Aorta (tissue), 5 donors: ENCODE measurements at regions not wholly inside any gene's neighbourhood (a gene's known extent, or its start where the extent isn't known, plus 50 kb on each side); places are given as distances from the start of the nearest gene placed in this dataset.
"Not testable (repeated sequence)": the region's sequence is repeated elsewhere in the genome, so short reads cannot be mapped to it uniquely, and the experiment has no call there.

Source experiments
- ATAC-seq: fragments of 200-7000 bp; cut with Tn5 transposase; one replicate; pipeline ENCODE4 v1.9.1; 2022; ENCODE audit warnings: moderate library complexity; ENCODE audit not compliant: low FRiP score
- DNase-seq, 2 donors: peaks; one replicate each; pipeline ENCODE4 v3.0.0-alpha.2; 2020
- H3K27ac ChIP-seq, 2 donors: one replicate each; pipeline ENCODE4 v1.5.1; 2013; ENCODE audit warnings: low read length in 2 of 2, mild to moderate bottlenecking in 2 of 2, moderate library complexity in 2 of 2, control low read depth in 1 of 2, inconsistent platforms in 1 of 2, low read depth in 1 of 2
- H3K27me3 ChIP-seq, 2 donors: one replicate each; pipeline ENCODE4 v1.6.1; 2013; ENCODE audit warnings: control low read depth in 1 of 2, low read length in 1 of 2, mild to moderate bottlenecking in 1 of 2, moderate library complexity in 1 of 2; ENCODE audit not compliant: insufficient read depth in 2 of 2, control insufficient read depth in 1 of 2
- H3K36me3 ChIP-seq, 2 donors: one replicate each; pipeline ENCODE4 v1.6.1; 2013; ENCODE audit warnings: control low read depth in 1 of 2, low read length in 1 of 2, mild to moderate bottlenecking in 1 of 2; ENCODE audit not compliant: insufficient read depth in 2 of 2, control insufficient read depth in 1 of 2
- H3K4me1 ChIP-seq, 2 donors: one replicate each; pipeline ENCODE4 v1.6.1; 2013; ENCODE audit warnings: low read length in 2 of 2, control low read depth in 1 of 2, mild to moderate bottlenecking in 1 of 2, moderate library complexity in 1 of 2; ENCODE audit not compliant: insufficient read depth in 2 of 2, control insufficient read depth in 1 of 2
- H3K4me3 ChIP-seq, 2 donors: one replicate each; pipeline ENCODE4 v1.5.1; 2013; ENCODE audit warnings: low read length in 2 of 2, control low read depth in 1 of 2, mild to moderate bottlenecking in 1 of 2
- H3K9me3 ChIP-seq: one replicate; pipeline ENCODE4 v1.6.1; 2013; ENCODE audit warnings: mild to moderate bottlenecking, low read length; ENCODE audit not compliant: control insufficient read depth
- WGBS, 2 donors: extraction: QIAGEN DNeasy Blood & Tissue Kit; methylation state at CpG; one replicate each; pipeline ENCODE4 v1.1.7; 2013; 5-methylcytosine and 5-hydroxymethylcytosine counted together
- intact Hi-C, 2 donors: fragments of 100-400 bp; cut with DNase I; formaldehyde crosslinking; loops; one replicate each; pipeline versions ENCODE4 v1.14.2 to v1.15.0; 2022
- donor health status: healthy with polysubstance abuse.
- donor health status: Bipolar disorder and iron deficiency.
- donor health status: DM: no; HTN: no; CAD: no.
- donor health status: DM: no; HTN: no; CAD: no.
- donor health status: DM: yes; HTN: yes; CAD: no.

DNA sequence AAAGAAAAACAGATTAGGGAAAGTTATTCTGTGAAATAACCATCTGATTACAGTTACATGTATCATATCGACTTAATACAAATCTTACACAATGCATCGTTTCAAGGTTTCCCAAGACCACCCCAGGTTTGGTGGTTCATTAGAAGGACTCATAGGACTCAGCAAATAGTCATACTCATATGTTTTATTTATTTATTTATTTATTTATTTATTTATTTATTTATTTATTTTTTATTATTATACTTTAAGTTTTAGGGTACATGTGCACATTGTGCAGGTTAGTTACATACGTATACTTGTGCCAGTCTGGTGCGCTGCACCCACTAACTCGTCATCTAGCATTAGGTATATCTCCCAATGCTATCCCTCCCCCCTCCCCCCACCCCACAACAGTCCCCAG lies 1199.0 kb downstream of the FOXD4L5 start:
- H3K27ac ChIP-seq, intact Hi-C loops: not testable (repeated sequence)

DNA sequence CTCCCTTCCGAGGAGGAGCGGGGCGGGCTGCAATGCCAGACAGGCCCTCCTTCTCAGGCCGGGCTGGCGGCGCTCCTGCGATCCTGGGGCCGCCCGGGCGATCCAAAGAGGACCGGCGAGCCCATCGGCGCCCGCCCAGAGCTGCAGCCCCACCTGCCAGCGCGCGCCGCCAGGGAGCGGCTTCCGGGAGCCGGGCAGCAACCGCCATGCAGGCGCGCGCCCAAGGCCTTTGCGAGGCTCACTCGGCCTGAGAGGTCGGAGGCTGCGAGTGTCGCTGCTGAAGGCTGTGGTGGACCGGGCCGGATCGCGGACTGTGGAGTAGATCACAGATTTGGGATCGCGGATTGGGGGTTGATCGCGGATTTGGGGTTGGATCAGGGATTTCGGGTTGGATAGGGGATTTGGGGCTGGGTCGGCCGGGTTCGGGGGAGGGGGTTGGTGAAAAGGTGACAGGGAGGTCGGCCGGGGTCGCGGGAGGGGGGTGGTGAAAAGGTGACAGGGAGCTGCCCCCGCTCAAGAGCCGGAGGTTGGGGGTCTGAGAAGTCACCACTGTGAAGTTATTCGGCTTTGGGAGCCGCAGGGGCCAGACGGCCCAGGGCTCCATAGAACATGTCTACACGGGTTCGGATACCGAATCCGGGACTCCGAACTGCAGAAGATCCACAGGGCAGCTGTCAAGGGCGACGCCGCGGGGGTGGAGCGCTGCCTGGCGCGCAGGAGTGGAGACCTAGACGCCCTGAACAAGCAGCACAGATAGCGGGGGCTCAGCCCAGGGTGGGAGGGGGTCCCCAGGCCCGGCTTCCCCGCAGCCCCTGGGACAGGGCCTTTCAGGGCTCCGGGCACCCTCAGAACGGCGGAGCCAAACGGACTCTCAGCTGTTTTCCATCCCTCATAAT lies 1213.4 kb downstream of the FOXD4L5 start:
- intact Hi-C loops: not testable (repeated sequence)
- 59 to 68% methylated on average over 66 to 72 of the region's 72 CpGs for WGBS, 2 donors

More for the DNA sequence above, 1199.0 kb downstream of the FOXD4L5 start:
- not testable (repeated sequence) for H3K9me3 ChIP-seq, H3K4me3 ChIP-seq, H3K27me3 ChIP-seq, DNase-seq, H3K4me1 ChIP-seq, H3K36me3 ChIP-seq, ATAC-seq
- WGBS, 2 donors: 66 to 72% methylated on average over 5 of the region's 5 CpGs

DNA sequence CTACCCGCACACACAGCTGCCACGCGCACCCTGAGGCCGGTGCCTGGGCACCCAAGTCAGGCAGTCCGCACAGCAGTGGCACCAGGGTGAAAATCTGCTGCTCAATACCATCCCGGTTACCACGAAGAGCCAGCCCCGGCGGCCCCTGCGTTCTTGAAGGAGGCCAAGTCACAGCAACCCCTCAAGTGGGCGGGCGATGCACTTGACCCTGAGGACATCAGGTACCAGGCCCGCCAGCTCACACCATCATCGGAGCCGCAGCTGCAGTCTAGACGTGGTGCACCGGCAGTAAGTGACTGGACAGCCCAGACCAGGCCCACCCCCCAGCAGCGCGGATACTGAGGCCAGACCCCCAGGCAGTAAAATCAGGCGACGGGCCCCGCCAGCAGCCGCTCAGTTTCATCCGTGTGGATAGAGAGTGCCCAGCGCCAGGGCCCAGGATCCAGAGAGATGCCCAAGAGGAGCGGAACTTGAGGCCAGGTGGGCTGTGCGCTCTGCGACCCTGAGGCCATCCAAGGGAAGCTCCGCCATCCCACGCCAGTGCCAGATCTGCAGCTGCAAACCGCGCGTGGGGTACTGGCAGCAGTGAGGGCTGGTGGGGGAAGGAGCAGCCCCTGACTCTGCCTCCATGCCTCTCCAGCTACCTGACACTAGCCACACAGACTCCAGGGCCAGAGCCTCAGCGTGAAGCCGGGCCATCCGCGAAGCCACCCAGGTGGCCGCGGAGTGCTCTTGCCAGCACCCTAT lies 1214.2 kb downstream of the FOXD4L5 start:
- H3K27ac ChIP-seq, H3K36me3 ChIP-seq, intact Hi-C loops, ATAC-seq, H3K9me3 ChIP-seq, H3K4me3 ChIP-seq, H3K4me1 ChIP-seq, H3K27me3 ChIP-seq: not testable (repeated sequence)
- 68 to 73% methylated on average over 34 to 39 of the region's 39 CpGs for WGBS, 2 donors
- DNase-seq: peak; percentile 43 to 61

More for the DNA sequence above, 1213.4 kb downstream of the FOXD4L5 start:
- DNase-seq: peak in 1 of 2 donors; percentile 51
- H3K4me3 ChIP-seq, H3K9me3 ChIP-seq, ATAC-seq, H3K4me1 ChIP-seq, H3K27ac ChIP-seq, H3K36me3 ChIP-seq, H3K27me3 ChIP-seq: not testable (repeated sequence)

DNA sequence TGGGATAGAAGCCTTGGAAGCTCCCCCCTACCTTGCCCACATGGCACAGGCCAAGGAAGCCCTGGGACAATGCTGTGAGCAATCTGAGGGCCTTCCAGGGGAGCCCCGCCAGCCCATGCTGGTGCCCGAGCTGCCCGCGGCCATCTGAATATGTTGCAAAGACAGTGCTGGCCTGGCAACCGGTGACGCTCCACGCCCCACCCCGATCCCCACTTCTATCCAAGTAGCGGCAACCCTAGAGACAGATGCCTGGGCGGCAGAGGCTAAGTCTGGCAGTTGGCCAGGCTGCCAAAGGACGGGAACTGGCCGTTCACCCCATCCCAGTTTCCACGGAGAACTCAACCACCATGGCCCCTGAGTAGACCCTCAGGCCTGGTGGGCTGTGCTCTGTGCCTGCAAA lies 1214.9 kb downstream of the FOXD4L5 start:
- H3K27ac ChIP-seq, intact Hi-C loops, H3K4me1 ChIP-seq, H3K4me3 ChIP-seq, H3K36me3 ChIP-seq, H3K9me3 ChIP-seq, H3K27me3 ChIP-seq, ATAC-seq: not testable (repeated sequence)
- peak in 1 of 2 donors; percentile 70 for DNase-seq
- 84 to 88% methylated on average over 13 of the region's 13 CpGs for WGBS, 2 donors

DNA sequence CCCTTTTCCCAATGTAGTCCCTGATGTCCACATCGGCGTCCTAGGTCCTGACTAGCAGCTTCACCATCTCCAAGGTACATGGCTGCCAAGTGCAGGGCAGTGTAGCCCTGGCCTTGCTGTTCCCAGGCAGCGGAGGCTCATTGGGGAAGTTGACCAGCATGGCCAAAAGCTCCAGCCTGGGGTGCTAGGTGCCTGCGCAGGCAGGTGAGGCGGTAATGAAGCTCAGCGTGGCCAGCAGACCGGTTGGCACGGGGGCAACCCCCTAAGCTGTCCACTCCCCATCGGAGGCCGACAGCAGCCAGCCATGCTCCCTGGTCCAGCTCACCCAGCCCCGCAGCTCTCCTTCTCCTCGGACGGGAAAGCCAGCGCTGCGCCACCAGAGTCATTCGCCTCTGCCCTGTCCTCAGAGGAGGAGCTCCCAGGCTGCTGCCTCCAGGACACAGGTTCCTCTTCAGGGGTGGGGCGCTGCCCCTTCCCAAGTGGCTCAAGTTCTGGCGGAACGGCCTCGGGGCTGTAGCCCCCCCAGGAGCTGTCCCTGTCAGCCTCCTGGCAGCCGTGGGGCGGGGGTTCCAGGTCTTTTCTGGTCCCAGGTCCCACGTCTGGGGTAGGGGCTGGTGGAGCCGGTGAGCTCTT lies 1218.2 kb downstream of the FOXD4L5 start:
- intact Hi-C loops: no loop called here

DNA sequence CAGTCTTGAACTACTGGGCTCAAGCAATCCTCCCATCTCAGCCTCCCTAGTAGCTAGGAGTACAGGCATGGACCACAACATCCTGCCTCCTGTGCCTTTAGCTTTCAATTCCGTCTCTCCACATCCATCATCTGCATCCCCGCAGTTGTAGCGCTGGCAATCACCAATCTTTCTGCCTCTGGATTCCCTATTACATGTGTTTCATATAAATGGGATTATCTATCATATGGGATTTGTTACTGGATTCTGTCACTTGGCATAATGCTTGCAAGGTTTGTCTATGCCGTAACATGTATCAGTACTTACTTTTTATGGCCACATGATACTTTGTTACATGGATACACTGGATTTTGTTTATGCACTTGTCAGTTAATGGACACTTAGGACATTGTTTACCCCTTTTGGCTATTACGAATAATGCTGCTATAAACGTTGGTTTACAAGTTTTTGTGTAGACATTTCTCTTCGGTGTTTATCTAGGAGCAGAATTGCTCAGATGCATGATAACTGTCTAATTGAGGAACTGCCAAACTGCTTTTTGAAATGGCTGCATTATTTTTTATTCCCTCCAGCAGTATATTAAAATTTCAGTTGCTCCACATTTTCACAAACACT lies 1223.9 kb downstream of the FOXD4L5 start:
- H3K4me1 ChIP-seq: no peaks in the 10 kb centered on the region
- WGBS, 2 donors: 70 to 75% methylated on average over 7 of the region's 7 CpGs
- no peaks in the 10 kb centered on the region for H3K27me3 ChIP-seq
- ATAC-seq: no peak
- no peak overlapping the region for H3K4me3 ChIP-seq
- DNase-seq: no peak
- H3K36me3 ChIP-seq: no peaks in the 10 kb centered on the region
- no peak overlapping the region for H3K27ac ChIP-seq
- no peaks in the 10 kb centered on the region for H3K9me3 ChIP-seq
- intact Hi-C loops: no loop called here

More for the DNA sequence above, 1218.2 kb downstream of the FOXD4L5 start:
- ATAC-seq: no peak
- 74 to 76% methylated on average over 24 of the region's 24 CpGs for WGBS, 2 donors
- no peaks in the 10 kb centered on the region for H3K27me3 ChIP-seq
- H3K4me3 ChIP-seq: no peak overlapping the region
- no peaks in the 10 kb centered on the region for H3K9me3 ChIP-seq
- H3K27ac ChIP-seq: no peak overlapping the region
- peak; percentile 31 to 70 for DNase-seq
- no peaks in the 10 kb centered on the region for H3K36me3 ChIP-seq
- no peaks in the 10 kb centered on the region for H3K4me1 ChIP-seq

DNA sequence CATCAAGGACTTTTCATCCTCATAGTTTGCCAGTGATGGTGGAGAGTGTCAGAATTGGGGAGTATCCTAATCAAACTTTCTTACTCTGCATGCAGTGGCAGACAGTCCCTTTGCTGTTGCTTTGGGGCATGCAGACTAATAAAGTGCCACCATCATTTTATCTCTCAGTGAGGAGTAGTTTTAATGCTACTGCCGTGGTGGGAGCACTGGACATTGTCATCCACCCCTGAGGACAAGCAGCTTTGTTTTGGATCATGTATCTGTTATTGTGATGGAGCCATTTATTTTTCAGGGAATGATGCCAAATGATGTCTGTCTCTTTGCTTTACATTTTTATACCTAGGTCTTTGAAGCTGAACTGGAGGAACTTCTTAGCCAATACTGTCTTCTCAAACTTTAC lies 1226.9 kb downstream of the FOXD4L5 start:
- WGBS, 2 donors: 32 to 40% methylated on average over 1 of the region's 1 CpG

DNA sequence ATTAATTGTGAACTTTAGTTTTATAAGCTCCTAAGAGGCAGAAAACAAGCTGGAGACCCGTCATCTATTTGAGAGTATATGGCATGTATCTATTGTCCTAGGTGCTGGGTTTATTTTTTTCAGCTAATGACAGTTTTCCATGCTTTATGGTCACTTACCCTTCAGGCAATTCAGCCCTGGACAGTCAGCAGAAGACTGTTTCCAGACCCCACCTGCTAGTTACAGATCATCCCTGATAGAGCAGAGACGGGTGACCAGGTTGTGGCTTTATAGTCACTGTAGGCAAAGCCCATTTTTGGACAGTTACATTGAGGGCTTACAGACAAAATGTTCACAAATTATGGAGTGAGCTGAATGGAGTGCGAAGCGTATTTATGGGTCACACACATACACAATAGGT lies 1227.5 kb downstream of the FOXD4L5 start:
- WGBS, 2 donors: 51 to 55% methylated on average over 4 of the region's 4 CpGs
- ATAC-seq: no peak
- Histone ChIP-seq H3K9me3 (no peaks in the 10 kb centered on the region), H3K36me3 (no peaks in the 10 kb centered on the region), H3K27me3 (no peaks in the 10 kb centered on the region), H3K4me3 (no peak overlapping the region), H3K4me1 (no peaks in the 10 kb centered on the region), H3K27ac (no peak overlapping the region)
- DNase-seq: no peak
- intact Hi-C loops: no loop called here

More for the DNA sequence above, 1226.9 kb downstream of the FOXD4L5 start:
- H3K9me3 ChIP-seq, H3K4me1 ChIP-seq, intact Hi-C loops, H3K36me3 ChIP-seq, H3K4me3 ChIP-seq, H3K27ac ChIP-seq, H3K27me3 ChIP-seq, DNase-seq, ATAC-seq: not testable (repeated sequence)
